HG03025 (cell line): ENCODE measurements at regions not wholly inside any gene's neighbourhood (a gene's known extent, or its start where the extent isn't known, plus 50 kb on each side); places are given as distances from the start of the nearest gene placed in this dataset.

Experiments used
- ATAC-seq: cut with Tn5 transposase; IDR thresholded peaks from one replicate; pipeline ENCODE4 v1.9.1; 2021; ENCODE audit warnings: mild to moderate bottlenecking, moderate library complexity; ENCODE audit not compliant: unreplicated experiment, low FRiP score

- ATAC-seq = no peak
These were observed 217.4 kb upstream of the SMIM21 start for GRCh38 chr18:75644871-75645270.

- no peak for ATAC-seq
These were observed 215.6 kb upstream of the SMIM21 start for GRCh38 chr18:75643083-75643482.

GRCh38 chr18:75639472-75639831 lies 211.9 kb upstream of the SMIM21 start:
- no peak for ATAC-seq

- ATAC-seq = no peak
These were observed 211.4 kb upstream of the SMIM21 start for GRCh38 chr18:75638776-75639471.

- ATAC-seq = no peak
These were observed 210.8 kb upstream of the SMIM21 start for GRCh38 chr18:75638223-75638775.

- ATAC-seq = no peak
These were observed 207.6 kb upstream of the SMIM21 start for GRCh38 chr18:75635096-75635495.

GRCh38 chr18:75625966-75626365 lies 198.5 kb upstream of the SMIM21 start:
- ATAC-seq = no peak

- no peak for ATAC-seq
These were observed 197.4 kb upstream of the SMIM21 start for GRCh38 chr18:75624869-75625268.

- no peak for ATAC-seq
These were observed 194.3 kb upstream of the SMIM21 start for GRCh38 chr18:75621818-75622217.

GRCh38 chr18:75618146-75618545 lies 190.6 kb upstream of the SMIM21 start:
- ATAC-seq = no peak

GRCh38 chr18:75612456-75612855 lies 185.0 kb upstream of the SMIM21 start:
- ATAC-seq = no peak

- ATAC-seq = no peak
These were observed 180.2 kb upstream of the SMIM21 start for GRCh38 chr18:75607701-75608100.

GRCh38 chr18:75592527-75592926 lies 165.0 kb upstream of the SMIM21 start:
- no peak for ATAC-seq

- no peak for ATAC-seq
These were observed 160.9 kb upstream of the SMIM21 start for GRCh38 chr18:75588412-75588811.

- no peak for ATAC-seq
These were observed 159.6 kb upstream of the SMIM21 start for GRCh38 chr18:75587131-75587530.

GRCh38 chr18:75586130-75586889 lies 158.8 kb upstream of the SMIM21 start:
- ATAC-seq = no peak

- no peak for ATAC-seq
These were observed 155.4 kb upstream of the SMIM21 start for GRCh38 chr18:75582940-75583339.

GRCh38 chr18:75582406-75582821 lies 154.9 kb upstream of the SMIM21 start:
- no peak for ATAC-seq

GRCh38 chr18:75581336-75582131 lies 154.0 kb upstream of the SMIM21 start:
- no peak for ATAC-seq

GRCh38 chr18:75574187-75574586 lies 146.7 kb upstream of the SMIM21 start:
- no peak for ATAC-seq

GRCh38 chr18:75563150-75563549 lies 135.6 kb upstream of the SMIM21 start:
- ATAC-seq = no peak
